IPS-18a (cell line): ENCODE measurements at regions not wholly inside any gene's neighbourhood (a gene's known extent, or its start where the extent isn't known, plus 50 kb on each side); places are given as distances from the start of the nearest gene placed in this dataset.

Experiments used
- H3K27ac ChIP-seq: one replicate; pipeline ENCODE4 v1.5.1; 2013; ENCODE audit warnings: low read length
- H3K27me3 ChIP-seq: one replicate; pipeline ENCODE4 v1.6.1; 2013; ENCODE audit warnings: mild to moderate bottlenecking, low read length; ENCODE audit not compliant: control insufficient read depth, insufficient read depth
- H3K36me3 ChIP-seq: one replicate; pipeline ENCODE4 v1.6.1; 2013; ENCODE audit warnings: low read depth, low read length; ENCODE audit not compliant: control insufficient read depth
- H3K4me1 ChIP-seq: one replicate; pipeline ENCODE4 v1.6.1; 2013; ENCODE audit warnings: low read depth, low read length; ENCODE audit not compliant: control insufficient read depth
- H3K4me3 ChIP-seq: one replicate; pipeline ENCODE4 v1.5.1; 2013; ENCODE audit warnings: low read length
- H3K9ac ChIP-seq: one replicate; pipeline ENCODE4 v1.6.1; 2013; ENCODE audit warnings: mild to moderate bottlenecking, low read length, moderate library complexity
- H3K9me3 ChIP-seq: one replicate; pipeline ENCODE4 v1.6.1; 2013; ENCODE audit warnings: low read depth, low read length; ENCODE audit not compliant: control insufficient read depth

DNA sequence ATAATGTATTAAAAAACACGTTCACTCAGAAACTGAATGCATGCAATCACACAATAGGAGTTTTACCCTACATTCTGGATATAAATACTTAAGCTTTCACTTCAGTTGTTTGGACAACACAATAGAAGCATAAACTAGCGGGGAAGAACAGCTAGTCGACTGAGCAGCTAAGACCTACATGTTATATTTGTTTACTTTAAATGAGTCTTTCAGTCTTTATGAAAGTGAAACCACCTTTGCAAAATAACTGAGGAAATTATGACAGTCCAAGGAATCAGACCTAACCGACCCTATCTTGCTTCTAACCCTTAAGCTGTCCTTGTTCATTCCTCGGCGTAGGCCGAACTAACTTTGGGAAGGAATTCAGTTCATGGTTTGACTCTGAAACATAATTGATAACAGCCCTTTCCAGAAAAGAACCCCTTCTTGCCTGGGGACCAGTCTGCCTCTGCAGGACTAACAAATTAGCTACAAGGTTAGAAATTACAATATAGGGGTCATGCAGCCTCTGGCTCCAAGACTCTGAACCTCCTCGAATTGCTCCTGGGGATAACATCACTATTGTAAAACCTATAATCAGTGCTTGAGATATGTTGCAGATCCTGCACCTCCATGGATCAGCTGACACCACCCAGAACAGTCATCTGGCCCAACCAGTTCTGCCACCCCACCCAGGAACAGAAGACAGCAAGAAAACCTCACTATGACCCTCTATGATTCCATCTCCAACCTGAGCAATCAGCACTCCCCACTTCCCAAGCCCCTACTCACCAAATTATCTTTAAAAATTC is 185.1 kb upstream of the KLF6 start:
- Histone ChIP-seq H3K4me1 (no peaks in the 10 kb centered on the region), H3K27me3 (no peaks in the 10 kb centered on the region), H3K4me3 (no peak overlapping the region), H3K36me3 (no peaks in the 10 kb centered on the region), H3K9ac (no peak overlapping the region), H3K9me3 (no peaks in the 10 kb centered on the region), H3K27ac (no peak overlapping the region)

- Histone ChIP-seq H3K27me3 (no peaks in the 10 kb centered on the region), H3K27ac (no peak overlapping the region), H3K4me3 (no peak overlapping the region), H3K9me3 (no peaks in the 10 kb centered on the region), H3K4me1 (no peaks in the 10 kb centered on the region), H3K9ac (no peak overlapping the region), H3K36me3 (no peaks in the 10 kb centered on the region)
Measured at GRCh38 chr10:3968727-3969126, 183.7 kb upstream of the KLF6 start.

GRCh38 chr10:3964516-3964915 is 179.5 kb upstream of the KLF6 start:
- Histone ChIP-seq H3K9ac (no peak overlapping the region), H3K27me3 (no peaks in the 10 kb centered on the region), H3K4me3 (no peak overlapping the region), H3K27ac (no peak overlapping the region), H3K4me1 (peaks cover 17% of the 10 kb centered on the region), H3K36me3 (no peaks in the 10 kb centered on the region), H3K9me3 (no peaks in the 10 kb centered on the region)

DNA sequence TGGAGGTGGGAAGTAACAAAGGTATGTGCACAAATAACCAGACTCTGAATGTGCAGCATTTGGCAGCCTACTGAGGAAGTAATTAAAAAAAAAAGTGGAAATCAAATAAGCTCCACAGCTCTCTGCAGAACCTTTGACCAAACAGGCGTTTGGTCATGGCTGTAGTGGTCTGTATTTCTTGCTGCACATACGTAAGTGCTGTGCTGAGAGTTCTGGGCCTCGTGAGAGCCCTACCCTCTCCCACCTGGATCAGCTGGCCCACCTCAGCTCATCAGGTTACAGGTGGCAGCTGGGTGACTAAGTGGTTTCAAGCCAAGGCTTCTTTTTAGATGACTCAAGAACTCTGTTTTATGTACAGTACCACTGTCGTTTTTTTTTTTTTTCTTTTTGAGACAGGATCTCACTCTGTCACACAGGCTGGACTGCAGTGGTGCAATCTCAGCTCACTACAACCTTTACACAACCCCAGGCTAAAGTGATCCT is 178.2 kb upstream of the KLF6 start:
- no peaks in the 10 kb centered on the region for H3K27me3 ChIP-seq
- no peak overlapping the region for H3K9ac ChIP-seq
- no peak overlapping the region for H3K27ac ChIP-seq
- H3K9me3 ChIP-seq = no peaks in the 10 kb centered on the region
- H3K4me3 ChIP-seq = no peak overlapping the region
- H3K4me1 ChIP-seq = peaks cover 23% of the 10 kb centered on the region
- no peaks in the 10 kb centered on the region for H3K36me3 ChIP-seq

- H3K36me3 ChIP-seq = no peaks in the 10 kb centered on the region
- peaks cover 23% of the 10 kb centered on the region for H3K4me1 ChIP-seq
- no peaks in the 10 kb centered on the region for H3K9me3 ChIP-seq
- no peak overlapping the region for H3K4me3 ChIP-seq
- H3K27me3 ChIP-seq = no peaks in the 10 kb centered on the region
- H3K9ac ChIP-seq = no peak overlapping the region
- no peak overlapping the region for H3K27ac ChIP-seq
Measured at GRCh38 chr10:3961082-3961481, 176.1 kb upstream of the KLF6 start.

DNA sequence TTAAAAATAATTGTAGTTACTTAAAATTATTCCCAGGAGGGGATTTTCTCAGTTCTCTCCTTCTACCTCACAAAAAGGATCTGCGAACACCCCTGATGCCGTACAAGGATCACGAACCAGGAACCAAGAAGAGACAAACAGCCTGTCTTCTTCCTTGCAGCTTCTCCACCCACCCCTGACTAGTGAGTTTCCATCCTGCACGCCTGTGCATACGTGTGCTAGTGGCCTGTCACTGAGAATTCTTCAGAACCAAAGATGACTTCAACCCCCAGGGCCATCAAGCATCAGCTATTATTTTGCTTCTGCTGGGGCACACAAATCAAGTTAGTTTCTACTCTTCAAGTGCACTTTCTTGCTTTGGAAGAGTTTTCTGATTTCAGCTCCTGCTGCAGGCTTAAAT is 175.5 kb upstream of the KLF6 start:
- Histone ChIP-seq H3K9ac (no peak overlapping the region), H3K9me3 (no peaks in the 10 kb centered on the region), H3K36me3 (no peaks in the 10 kb centered on the region), H3K4me3 (no peak overlapping the region), H3K27ac (no peak overlapping the region), H3K4me1 (peaks cover 29% of the 10 kb centered on the region), H3K27me3 (no peaks in the 10 kb centered on the region)

DNA sequence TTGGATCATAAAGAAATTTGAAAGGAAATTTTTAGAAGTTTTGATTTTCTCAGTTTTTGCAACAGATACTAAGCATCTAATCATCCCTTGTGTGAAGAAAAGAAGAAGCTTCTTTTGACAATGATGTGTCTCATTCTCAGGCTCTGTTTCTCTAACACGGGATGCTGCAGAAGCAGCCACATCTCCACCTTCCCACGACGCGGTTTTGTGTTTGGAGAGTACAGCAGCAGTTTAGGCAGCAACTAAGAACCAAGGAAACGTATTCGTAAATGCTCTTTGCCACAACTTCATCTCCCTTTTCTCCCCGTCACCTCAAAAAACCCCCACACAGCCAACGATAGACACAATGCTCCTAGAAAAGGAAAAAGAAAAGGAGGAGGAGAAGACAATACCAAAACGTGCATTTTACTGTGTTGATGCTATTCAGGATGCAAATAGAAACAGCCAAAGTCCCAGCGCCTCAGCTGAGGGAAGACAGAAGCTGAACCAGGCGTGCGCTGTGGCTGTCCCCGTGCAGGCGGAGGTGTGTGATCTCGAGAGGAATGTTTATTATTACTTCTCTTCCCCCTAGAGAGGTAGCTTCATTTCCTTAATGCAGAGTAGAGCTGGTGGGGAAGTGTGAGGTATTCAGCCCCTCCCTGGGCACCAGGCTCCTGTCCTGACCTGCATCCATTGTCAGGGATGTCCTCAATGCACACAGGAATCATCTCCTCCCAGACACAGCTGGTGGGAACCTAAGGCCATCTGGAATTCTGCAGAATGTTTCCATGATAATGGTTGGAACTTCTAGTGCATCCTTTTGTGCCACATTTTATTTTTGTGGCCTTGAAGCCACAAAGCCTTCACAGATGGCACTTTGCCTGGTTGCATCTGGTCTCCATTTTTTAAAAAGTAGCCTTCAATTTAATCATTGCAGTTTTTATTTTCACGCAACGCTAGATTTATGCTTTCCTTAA is 174.6 kb upstream of the KLF6 start:
- Histone ChIP-seq H3K4me3 (no peak overlapping the region), H3K9ac (no peak overlapping the region), H3K27ac (no peak overlapping the region), H3K27me3 (no peaks in the 10 kb centered on the region), H3K4me1 (peaks cover 33% of the 10 kb centered on the region), H3K36me3 (no peaks in the 10 kb centered on the region), H3K9me3 (no peaks in the 10 kb centered on the region)

DNA sequence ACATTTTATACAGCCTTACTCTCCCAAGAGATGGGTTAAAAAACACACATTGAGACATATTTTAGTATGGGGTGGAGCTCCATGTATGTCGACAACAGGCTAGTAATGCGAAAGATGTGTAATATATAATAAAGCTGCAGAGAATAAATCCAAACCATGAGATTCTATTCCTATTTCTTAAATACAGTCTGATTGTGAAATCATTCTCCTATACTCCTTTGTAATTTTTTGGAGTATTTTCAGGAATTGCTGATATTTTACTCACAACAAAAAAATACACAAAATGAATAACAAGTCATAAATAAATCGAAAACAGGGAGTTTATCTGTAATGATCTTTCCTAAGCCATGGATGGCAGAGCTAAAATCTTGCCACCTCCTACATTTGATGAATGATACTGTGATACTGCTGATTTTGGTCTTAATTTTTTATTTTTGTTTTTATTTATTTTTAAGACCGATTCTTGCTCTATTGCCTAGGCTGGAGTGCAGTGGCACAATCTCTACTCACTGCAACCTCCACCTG is 173.5 kb upstream of the KLF6 start:
- Histone ChIP-seq H3K27ac (no peak overlapping the region), H3K4me3 (no peak overlapping the region), H3K36me3 (no peaks in the 10 kb centered on the region), H3K9me3 (no peaks in the 10 kb centered on the region), H3K9ac (no peak overlapping the region), H3K27me3 (no peaks in the 10 kb centered on the region), H3K4me1 (peaks cover 33% of the 10 kb centered on the region)

- H3K9me3 ChIP-seq = no peaks in the 10 kb centered on the region
- no peaks in the 10 kb centered on the region for H3K36me3 ChIP-seq
- H3K4me1 ChIP-seq = peaks cover 31% of the 10 kb centered on the region
- H3K27me3 ChIP-seq = no peaks in the 10 kb centered on the region
- H3K4me3 ChIP-seq = no peak overlapping the region
- no peak overlapping the region for H3K27ac ChIP-seq
- peak overlapping the region; percentile 23 for H3K9ac ChIP-seq
Measured at GRCh38 chr10:3955955-3956617, 171.1 kb upstream of the KLF6 start.

GRCh38 chr10:3955493-3955892 is 170.5 kb upstream of the KLF6 start:
- Histone ChIP-seq H3K36me3 (no peaks in the 10 kb centered on the region), H3K4me1 (peaks cover 25% of the 10 kb centered on the region), H3K4me3 (no peak overlapping the region), H3K27ac (no peak overlapping the region), H3K27me3 (no peaks in the 10 kb centered on the region), H3K9me3 (no peaks in the 10 kb centered on the region), H3K9ac (no peak overlapping the region)

GRCh38 chr10:3954615-3955014 is 169.6 kb upstream of the KLF6 start:
- Histone ChIP-seq H3K4me1 (peaks cover 20% of the 10 kb centered on the region), H3K27me3 (no peaks in the 10 kb centered on the region), H3K36me3 (no peaks in the 10 kb centered on the region), H3K4me3 (no peak overlapping the region), H3K27ac (no peak overlapping the region), H3K9me3 (no peaks in the 10 kb centered on the region), H3K9ac (no peak overlapping the region)
